ENCODE measurements at regions not wholly inside any gene's neighbourhood (a gene's known extent, or its start where the extent isn't known, plus 50 kb on each side); places are given as distances from the start of the nearest gene placed in this dataset.

DNA sequence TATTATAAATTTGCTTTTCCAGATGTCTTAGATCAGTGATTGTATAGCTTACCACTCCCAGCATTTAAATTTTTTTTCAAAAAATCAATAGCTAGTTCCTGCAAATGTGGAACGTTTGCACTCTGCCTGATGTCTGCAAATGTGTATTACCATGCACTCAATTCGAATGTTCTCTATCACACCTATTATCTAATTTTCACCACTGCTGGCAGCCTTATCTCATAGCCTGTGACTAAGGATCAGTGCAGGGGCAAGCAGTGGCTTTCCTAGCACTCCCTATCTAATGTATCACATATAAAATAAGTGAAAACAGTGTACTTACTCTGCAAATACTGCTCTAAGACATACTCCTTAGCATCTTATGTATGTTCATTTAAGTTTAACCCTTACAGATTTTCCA is 196.3 kb upstream of the PLSCR5 start:
- 18 to 34% (median 29%) methylated on average over 2 of the region's 2 CpGs for WGBS, 3 donors
- intact Hi-C loops (cut with DNase I), result no loop called here
- Histone ChIP-seq H3K4me3 (no peak overlapping the region), H3K36me3 (ENCODE audit: insufficient read depth in 1 of 2, low read depth in 1 of 2) (no peaks in the 10 kb centered on the region), H3K27me3 (ENCODE audit: insufficient read depth in 3 of 3, low read length in 2 of 3) (no peaks in the 10 kb centered on the region), H3K4me1 (no peaks in the 10 kb centered on the region), H3K9me3 (no peaks in the 10 kb centered on the region), H3K27ac (no peak overlapping the region)
- no peak for ATAC-seq
- no peak for TF ChIP-seq CTCF (IDR thresholded peaks at IDR 0.05)
- no peak for DNase-seq

DNA sequence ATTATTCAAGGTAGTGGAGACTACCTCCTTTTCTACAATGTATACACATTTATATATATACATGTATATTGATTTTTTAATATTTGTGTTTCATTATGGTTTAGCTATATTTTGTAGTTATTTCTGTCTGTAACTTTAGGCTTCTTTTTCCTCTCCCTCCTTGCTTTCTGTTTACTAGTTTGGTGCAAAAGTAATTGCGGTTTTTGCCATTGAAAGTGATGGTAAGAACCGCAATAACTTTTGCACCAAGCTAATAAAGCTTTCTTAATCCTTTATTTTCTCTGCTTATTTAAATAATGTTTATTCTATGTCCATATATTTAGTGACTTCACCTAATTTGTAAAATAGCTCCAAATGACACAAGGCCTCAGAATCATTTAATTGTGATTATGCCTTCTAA is 195.3 kb upstream of the PLSCR5 start:
- TF ChIP-seq CTCF (IDR thresholded peaks at IDR 0.05), result no peak
- DNase-seq (no peak), ATAC-seq (no peak)
- no peak overlapping the region for H3K4me3 ChIP-seq
- intact Hi-C loops (cut with DNase I), result no loop called here
- H3K9me3 ChIP-seq, result no peaks in the 10 kb centered on the region
- no peaks in the 10 kb centered on the region for H3K27me3 ChIP-seq (ENCODE audit: insufficient read depth in 3 of 3, low read length in 2 of 3)
- 85 to 89% (median 86%) methylated on average over 2 of the region's 2 CpGs for WGBS, 3 donors
- no peaks in the 10 kb centered on the region for H3K36me3 ChIP-seq (ENCODE audit: insufficient read depth in 1 of 2, low read depth in 1 of 2)
- H3K4me1 ChIP-seq, result no peaks in the 10 kb centered on the region
- H3K27ac ChIP-seq, result no peak overlapping the region

DNA sequence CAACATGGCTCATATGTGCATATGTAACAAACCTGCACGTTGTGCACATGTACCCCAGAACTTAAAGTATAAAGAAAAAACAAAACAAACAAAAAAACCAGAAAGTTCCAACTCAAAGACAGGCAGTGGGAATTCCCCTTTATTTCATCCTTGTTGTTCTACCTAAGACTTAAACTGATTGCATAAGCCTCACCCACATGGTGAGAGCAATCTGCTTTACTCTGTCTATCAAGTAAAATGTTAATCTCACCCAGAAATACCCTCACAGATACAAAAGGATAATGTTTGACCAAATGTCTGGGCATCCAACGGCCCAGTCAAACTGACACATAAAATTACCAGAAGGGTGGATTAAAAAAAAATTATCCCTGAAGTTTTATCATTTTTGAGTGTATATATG is 190.9 kb upstream of the PLSCR5 start:
- Histone ChIP-seq H3K4me3 (no peak overlapping the region), H3K27me3 (ENCODE audit: insufficient read depth in 3 of 3, low read length in 2 of 3) (no peaks in the 10 kb centered on the region), H3K36me3 (ENCODE audit: insufficient read depth in 1 of 2, low read depth in 1 of 2) (no peaks in the 10 kb centered on the region), H3K4me1 (no peaks in the 10 kb centered on the region), H3K9me3 (no peaks in the 10 kb centered on the region), H3K27ac (no peak overlapping the region)
- intact Hi-C loops (cut with DNase I), result no loop called here
- ATAC-seq (no peak), DNase-seq (no peak)
- 49 to 68% (median 51%) methylated on average over 2 of the region's 2 CpGs for WGBS, 3 donors
- no peak for TF ChIP-seq CTCF (IDR thresholded peaks at IDR 0.05)

- H3K4me1 ChIP-seq, result no peaks in the 10 kb centered on the region
- DNase-seq (no peak), ATAC-seq (no peak)
- WGBS, 3 donors, result 72 to 85% (median 73%) methylated on average over 2 of the region's 2 CpGs
- H3K27me3 ChIP-seq (ENCODE audit: insufficient read depth in 3 of 3, low read length in 2 of 3), result no peaks in the 10 kb centered on the region
- intact Hi-C loops (cut with DNase I), result no loop called here
- no peak for TF ChIP-seq CTCF (IDR thresholded peaks at IDR 0.05)
- H3K9me3 ChIP-seq, result no peaks in the 10 kb centered on the region
- no peaks in the 10 kb centered on the region for H3K36me3 ChIP-seq (ENCODE audit: insufficient read depth in 1 of 2, low read depth in 1 of 2)
- H3K4me3 ChIP-seq, result no peak overlapping the region
- H3K27ac ChIP-seq, result no peak overlapping the region
Measured at GRCh38 chr3:146783446-146783845, 178.3 kb upstream of the PLSCR5 start.

GRCh38 chr3:146781606-146782005 is 176.5 kb upstream of the PLSCR5 start:
- Histone ChIP-seq H3K4me1 (no peaks in the 10 kb centered on the region), H3K9me3 (no peaks in the 10 kb centered on the region), H3K27me3 (ENCODE audit: insufficient read depth in 3 of 3, low read length in 2 of 3) (no peaks in the 10 kb centered on the region), H3K36me3 (ENCODE audit: insufficient read depth in 1 of 2, low read depth in 1 of 2) (no peaks in the 10 kb centered on the region), H3K27ac (no peak overlapping the region), H3K4me3 (no peak overlapping the region)
- DNase-seq (no peak), ATAC-seq (no peak)
- WGBS, 3 donors, result 74 to 77% (median 75%) methylated on average over 2 of the region's 2 CpGs
- intact Hi-C loops (cut with DNase I), result no loop called here
- TF ChIP-seq CTCF (IDR thresholded peaks at IDR 0.05), result no peak

Measured in psoas muscle (tissue), 7 donors.